Gastroesophageal sphincter (tissue), 3 donors: ENCODE measurements at regions not wholly inside any gene's neighbourhood (a gene's known extent, or its start where the extent isn't known, plus 50 kb on each side); places are given as distances from the start of the nearest gene placed in this dataset.

ENCODE experiments used
- EP300 ChIP-seq: sonication (generic); formaldehyde crosslinking; IDR thresholded peaks from one replicate; pipeline ENCODE4 v1.6.1; 2017; ENCODE audit warnings: antibody characterized with exemption, mild to moderate bottlenecking
- POLR2A ChIP-seq, 2 donors: fragments of 450-650 bp; IDR thresholded peaks; one replicate each; pipeline ENCODE4 v1.6.1; 2017; ENCODE audit warnings: antibody characterized with exemption in 2 of 2, mild to moderate bottlenecking in 2 of 2, moderate library complexity in 1 of 2
- TF ChIP-seq, protein P1 (sequence below), 4 experiments: fragments of 200-600 bp in 2 of 4; fragments of 450-650 bp in 2 of 4; sonication (generic) in 1 of 4; IDR thresholded peaks; one replicate each; pipeline ENCODE4 v1.5.1; 2017 to 2019; ENCODE audit warnings: antibody characterized with exemption in 4 of 4, mild to moderate bottlenecking in 2 of 4, moderate library complexity in 2 of 4

DNA sequence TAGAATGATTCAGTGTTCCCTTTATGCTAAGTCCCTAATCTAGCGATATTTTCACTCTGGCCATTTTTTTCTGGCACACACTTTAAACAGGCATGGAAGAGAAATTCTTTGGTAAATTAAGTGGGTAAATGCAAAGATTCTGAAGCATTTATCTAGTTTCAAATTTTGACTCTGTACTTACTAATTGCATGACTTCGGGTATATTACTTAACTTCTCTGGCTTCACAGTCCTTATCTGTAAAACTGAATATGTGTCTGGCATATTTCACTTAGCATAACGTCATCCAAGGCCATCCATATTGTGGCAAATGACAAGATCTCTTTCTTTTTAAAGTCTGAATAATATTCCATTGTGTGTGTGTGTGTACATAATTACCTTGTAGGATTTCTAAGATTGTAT lies 114.5 kb downstream of the MBL2 start:
- TF ChIP-seq, protein P1, sequence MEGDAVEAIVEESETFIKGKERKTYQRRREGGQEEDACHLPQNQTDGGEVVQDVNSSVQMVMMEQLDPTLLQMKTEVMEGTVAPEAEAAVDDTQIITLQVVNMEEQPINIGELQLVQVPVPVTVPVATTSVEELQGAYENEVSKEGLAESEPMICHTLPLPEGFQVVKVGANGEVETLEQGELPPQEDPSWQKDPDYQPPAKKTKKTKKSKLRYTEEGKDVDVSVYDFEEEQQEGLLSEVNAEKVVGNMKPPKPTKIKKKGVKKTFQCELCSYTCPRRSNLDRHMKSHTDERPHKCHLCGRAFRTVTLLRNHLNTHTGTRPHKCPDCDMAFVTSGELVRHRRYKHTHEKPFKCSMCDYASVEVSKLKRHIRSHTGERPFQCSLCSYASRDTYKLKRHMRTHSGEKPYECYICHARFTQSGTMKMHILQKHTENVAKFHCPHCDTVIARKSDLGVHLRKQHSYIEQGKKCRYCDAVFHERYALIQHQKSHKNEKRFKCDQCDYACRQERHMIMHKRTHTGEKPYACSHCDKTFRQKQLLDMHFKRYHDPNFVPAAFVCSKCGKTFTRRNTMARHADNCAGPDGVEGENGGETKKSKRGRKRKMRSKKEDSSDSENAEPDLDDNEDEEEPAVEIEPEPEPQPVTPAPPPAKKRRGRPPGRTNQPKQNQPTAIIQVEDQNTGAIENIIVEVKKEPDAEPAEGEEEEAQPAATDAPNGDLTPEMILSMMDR (IDR thresholded peaks at IDR 0.05), result no peak
- TF ChIP-seq EP300, result no peak
- no peak for TF ChIP-seq POLR2A (IDR thresholded peaks at IDR 0.05)
